ENCODE measurements at regions not wholly inside any gene's neighbourhood (a gene's known extent, or its start where the extent isn't known, plus 50 kb on each side); places are given as distances from the start of the nearest gene placed in this dataset.
A peak's percentile ranks its signal among the peaks of the same experiment; 100 is the strongest.

DNA sequence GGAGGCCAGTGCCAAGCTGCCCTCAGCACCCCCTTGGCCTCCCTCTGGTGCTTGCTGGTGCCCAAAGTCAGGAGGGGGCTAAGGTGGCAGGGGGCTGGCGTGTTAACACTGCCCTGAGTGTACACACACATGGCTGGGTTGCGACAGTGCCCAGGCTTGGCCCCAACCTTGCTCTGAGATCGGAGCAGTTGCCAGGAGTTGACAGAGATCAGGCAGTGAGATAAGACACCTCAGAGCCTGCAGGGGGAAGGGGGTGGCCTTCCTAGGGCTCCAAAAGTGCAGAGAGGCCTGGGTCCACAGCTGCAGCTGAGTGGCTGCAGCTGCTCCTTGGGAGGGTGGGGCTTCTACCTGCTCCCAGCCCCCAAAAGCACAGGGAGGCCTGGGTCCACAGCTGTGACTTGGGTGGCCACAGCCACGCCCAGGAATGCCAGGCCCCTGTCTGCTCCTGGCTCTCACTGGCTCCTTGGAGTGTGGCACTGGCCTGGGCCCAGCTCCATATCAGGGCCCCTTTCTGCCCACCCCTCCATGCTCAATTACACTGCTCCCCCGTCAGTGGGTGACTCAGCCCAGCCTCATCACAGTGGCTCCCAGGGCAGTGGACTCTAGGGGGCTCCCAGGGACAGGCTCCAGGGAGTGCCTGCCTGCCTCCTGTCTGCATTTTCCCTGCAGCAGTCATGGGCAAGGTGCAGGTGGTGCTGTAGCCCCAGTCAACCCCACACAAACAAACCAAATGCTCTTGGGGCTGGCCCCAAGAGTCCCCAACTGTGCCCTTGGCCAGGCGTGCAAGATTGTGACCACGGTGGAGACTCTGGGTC, 56.4 kb upstream of the C15orf39 start (continued):
- TF ChIP-seq GFI1 (CRISPR knock-in tag; IDR thresholded peaks at IDR 0.05; ENCODE audit: borderline replicate concordance) (0 out of 2 replicates have a peak, but pooled peaks have one; percentile 58), NR3C1 (CRISPR knock-in tag; IDR thresholded peaks at IDR 0.05) (no peak), CBX5 (CRISPR knock-in tag; IDR thresholded peaks at IDR 0.05; ENCODE audit: borderline replicate concordance) (no peak; the same call in 1 of the 2 replicates), JUND (CRISPR knock-in tag; IDR thresholded peaks at IDR 0.05) (peak; percentile 82; the same call in 1 of the 2 replicates), EP300 (IDR thresholded peaks at IDR 0.05; ENCODE audit: low read depth in 2 of 2, low read length in 2 of 2) (peak in 1 of 2 experiments; percentile 50; a peak in 1 of 4 replicates), EP300 (CRISPR knock-in tag; IDR thresholded peaks at IDR 0.05; ENCODE audit: borderline replicate concordance) (no peak), ZFY (CRISPR knock-in tag; IDR thresholded peaks at IDR 0.05) (peak; percentile 62; the same call in 1 of the 2 replicates), ZNF777 (CRISPR knock-in tag; IDR thresholded peaks at IDR 0.05) (no peak), SIX1 (CRISPR knock-in tag; IDR thresholded peaks at IDR 0.05; ENCODE audit: borderline replicate concordance) (no peak), MED8 (CRISPR knock-in tag; IDR thresholded peaks at IDR 0.05; ENCODE audit: insufficient replicate concordance) (no peak), ZMYM4 (CRISPR knock-in tag; IDR thresholded peaks at IDR 0.05) (peak; percentile 48; the same call in 1 of the 2 replicates), FOXA1 (IDR thresholded peaks at IDR 0.05) (no peak), FOXA1 (CRISPR knock-in tag; IDR thresholded peaks at IDR 0.05) (peak; percentile 77), POLR2AphosphoS2 (IDR thresholded peaks at IDR 0.05; ENCODE audit: low read depth, low read length) (no peak), NR2F6 (IDR thresholded peaks at IDR 0.05) (no peak; the same call in 1 of the 2 replicates), NR2F6 (CRISPR knock-in tag; IDR thresholded peaks at IDR 0.05) (peak; percentile 22; the same call in 1 of the 2 replicates), ZNF546 (CRISPR knock-in tag; conservative IDR thresholded peaks at IDR 0.05) (no peak), PTBP1 (IDR thresholded peaks at IDR 0.05; ENCODE audit: low read depth, low read length, poor library complexity, severe bottlenecking) (peak; percentile 38), ZNF761 (CRISPR knock-in tag; conservative IDR thresholded peaks at IDR 0.05) (0 out of 2 replicates have a peak, but pooled peaks have one; percentile 34), ZNF121 (CRISPR knock-in tag; IDR thresholded peaks at IDR 0.05) (0 out of 2 replicates have a peak, but pooled peaks have one; percentile 37)
- TF ChIP-seq, protein P1, sequence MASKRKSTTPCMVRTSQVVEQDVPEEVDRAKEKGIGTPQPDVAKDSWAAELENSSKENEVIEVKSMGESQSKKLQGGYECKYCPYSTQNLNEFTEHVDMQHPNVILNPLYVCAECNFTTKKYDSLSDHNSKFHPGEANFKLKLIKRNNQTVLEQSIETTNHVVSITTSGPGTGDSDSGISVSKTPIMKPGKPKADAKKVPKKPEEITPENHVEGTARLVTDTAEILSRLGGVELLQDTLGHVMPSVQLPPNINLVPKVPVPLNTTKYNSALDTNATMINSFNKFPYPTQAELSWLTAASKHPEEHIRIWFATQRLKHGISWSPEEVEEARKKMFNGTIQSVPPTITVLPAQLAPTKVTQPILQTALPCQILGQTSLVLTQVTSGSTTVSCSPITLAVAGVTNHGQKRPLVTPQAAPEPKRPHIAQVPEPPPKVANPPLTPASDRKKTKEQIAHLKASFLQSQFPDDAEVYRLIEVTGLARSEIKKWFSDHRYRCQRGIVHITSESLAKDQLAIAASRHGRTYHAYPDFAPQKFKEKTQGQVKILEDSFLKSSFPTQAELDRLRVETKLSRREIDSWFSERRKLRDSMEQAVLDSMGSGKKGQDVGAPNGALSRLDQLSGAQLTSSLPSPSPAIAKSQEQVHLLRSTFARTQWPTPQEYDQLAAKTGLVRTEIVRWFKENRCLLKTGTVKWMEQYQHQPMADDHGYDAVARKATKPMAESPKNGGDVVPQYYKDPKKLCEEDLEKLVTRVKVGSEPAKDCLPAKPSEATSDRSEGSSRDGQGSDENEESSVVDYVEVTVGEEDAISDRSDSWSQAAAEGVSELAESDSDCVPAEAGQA (IDR thresholded peaks at IDR 0.05; ENCODE audit: low read depth): no peak
- TF ChIP-seq, protein P1 (CRISPR knock-in tag; IDR thresholded peaks at IDR 0.05; ENCODE audit: borderline replicate concordance): no peak
- TF ChIP-seq, protein P2, sequence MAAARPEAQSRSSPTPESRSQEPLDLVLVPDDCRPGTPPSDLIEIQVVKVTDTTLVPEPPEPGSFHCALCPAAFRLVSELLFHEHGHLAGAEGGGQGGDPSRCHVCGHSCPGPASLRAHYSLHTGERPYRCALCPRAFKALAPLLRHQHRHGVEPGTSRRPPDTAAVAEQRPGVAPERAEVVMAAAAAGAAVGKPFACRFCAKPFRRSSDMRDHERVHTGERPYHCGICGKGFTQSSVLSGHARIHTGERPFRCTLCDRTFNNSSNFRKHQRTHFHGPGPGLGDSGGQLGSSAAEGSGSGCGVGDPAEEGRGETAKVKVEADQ (CRISPR knock-in tag; IDR thresholded peaks at IDR 0.05; ENCODE audit: borderline replicate concordance): 0 out of 2 replicates have a peak, but pooled peaks have one; percentile 26
- TF ChIP-seq, protein P3, sequence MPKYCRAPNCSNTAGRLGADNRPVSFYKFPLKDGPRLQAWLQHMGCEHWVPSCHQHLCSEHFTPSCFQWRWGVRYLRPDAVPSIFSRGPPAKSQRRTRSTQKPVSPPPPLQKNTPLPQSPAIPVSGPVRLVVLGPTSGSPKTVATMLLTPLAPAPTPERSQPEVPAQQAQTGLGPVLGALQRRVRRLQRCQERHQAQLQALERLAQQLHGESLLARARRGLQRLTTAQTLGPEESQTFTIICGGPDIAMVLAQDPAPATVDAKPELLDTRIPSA (CRISPR knock-in tag; IDR thresholded peaks at IDR 0.05; ENCODE audit: borderline replicate concordance): no peak

Data from HepG2 (cell line).